NCI-H82 treated with DMSO at 0.1 percent for 48 hours (cell line): ENCODE measurements at regions not wholly inside any gene's neighbourhood (a gene's known extent, or its start where the extent isn't known, plus 50 kb on each side); places are given as distances from the start of the nearest gene placed in this dataset.
"Not testable (repeated sequence)": the region's sequence is repeated elsewhere in the genome, so short reads cannot be mapped to it uniquely, and the experiment has no call there.

ENCODE experiments used
- DNase-seq: peaks from one replicate; lab custom pipeline; 2025; ENCODE audit not compliant: unreplicated experiment; lab: John Stamatoyannopoulos, UW

DNA sequence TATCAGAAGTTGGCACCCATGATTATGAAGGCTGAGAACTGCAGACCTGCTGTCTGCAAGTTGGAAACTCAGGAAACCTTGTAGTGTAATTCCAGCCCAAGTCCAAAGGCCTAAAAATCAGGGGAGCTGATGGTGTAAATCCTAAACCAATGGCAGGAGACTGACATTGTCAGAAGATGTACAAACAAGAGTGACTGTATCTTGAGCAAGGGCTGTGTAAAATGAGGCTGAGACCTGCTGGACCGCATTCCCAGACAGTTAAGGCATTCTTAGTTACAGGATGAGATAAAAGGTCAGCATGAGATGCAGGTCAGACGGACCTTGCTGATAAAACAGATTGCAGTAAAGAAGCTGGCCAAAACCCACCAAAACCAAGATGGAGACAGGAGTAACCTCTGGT is 147.7 kb downstream of the COG6 start:
- DNase-seq, result no peak

DNA sequence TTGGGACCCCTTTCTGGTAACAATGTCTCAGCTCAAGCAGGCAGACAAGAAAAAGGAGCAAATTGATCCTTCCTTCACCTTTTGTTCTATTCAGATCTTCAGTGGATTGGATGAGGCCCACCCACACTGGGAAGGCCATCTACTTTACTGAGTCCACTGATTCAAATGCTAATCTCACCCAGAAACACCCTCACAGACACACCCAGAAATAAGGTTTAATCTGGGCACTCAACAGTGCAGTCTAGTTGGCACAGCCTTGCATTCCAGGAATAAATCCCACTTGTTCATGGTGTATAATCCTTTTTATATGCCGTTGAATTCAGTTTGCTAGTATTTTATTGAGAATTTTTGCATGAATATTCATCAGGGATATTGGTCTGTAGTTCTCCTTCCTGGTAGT is 148.4 kb downstream of the COG6 start:
- DNase-seq, result no peak

DNA sequence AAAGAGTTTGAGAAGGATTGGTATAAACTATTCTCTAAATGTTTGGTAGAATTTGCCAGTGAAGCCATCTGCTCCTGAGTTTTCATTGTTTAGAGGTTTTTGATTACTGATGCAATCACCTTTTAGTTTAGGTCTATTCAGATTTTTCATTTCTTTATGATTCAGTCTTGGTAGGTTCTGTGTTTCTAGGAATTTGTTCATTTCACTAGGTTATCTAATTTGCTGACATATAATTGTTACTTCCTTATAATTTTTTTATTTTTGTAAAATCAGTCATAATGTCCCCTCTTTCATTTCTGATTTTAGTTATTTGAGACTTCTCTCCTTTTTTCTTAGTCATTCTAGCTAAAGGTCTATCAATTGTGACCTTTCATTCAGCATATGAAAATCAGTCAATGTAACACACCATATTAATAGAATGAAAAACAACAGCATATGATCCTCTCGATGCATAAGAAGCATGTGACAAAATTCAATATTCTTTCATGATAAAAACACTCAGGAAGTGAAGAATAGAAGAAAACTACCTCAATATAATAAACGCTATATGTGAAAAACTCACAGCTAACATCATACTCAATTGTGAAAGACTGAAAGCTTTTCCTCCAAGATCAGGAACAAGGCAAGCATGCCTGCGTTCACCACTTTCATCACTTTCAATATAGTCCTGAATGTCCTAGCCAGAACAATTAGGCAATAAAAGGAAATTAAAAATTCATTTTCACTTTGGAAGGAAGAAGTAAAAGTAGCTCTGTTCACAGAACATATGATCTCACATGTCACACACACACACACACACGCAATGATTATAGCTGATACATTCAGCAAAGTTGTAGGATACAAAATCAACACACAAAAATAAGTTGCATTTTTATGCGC is 149.1 kb downstream of the COG6 start:
- no peak for DNase-seq

- DNase-seq, result no peak
These were observed 154.0 kb downstream of the COG6 start for GRCh38 chr13:39809466-39809865.

- no peak for DNase-seq
These were observed 154.8 kb downstream of the COG6 start for GRCh38 chr13:39810091-39810877.

GRCh38 chr13:39811051-39811450 is 155.6 kb downstream of the COG6 start:
- no peak for DNase-seq

DNA sequence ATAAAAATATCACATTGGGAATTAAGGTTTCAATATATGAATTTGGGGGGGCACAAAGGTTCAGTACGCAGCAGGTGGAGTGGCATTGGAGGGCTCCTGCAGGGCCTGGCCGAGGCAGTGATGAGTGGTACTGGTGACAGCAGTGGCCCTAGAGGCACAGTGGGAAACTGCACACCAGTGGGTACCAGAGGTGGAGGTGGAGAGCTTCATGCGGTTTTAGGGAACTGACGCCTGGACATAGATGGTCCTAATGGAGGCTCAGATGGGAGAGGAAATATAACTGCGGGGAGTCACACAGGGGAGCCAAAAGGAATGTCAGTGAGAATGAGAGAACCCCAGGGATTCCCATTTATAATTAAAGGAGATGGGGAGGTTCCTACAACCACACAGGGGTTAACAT is 156.2 kb downstream of the COG6 start:
- no peak for DNase-seq

GRCh38 chr13:39815345-39816111 is 160.1 kb downstream of the COG6 start:
- no peak for DNase-seq

- DNase-seq, result no peak
These were observed 161.5 kb downstream of the COG6 start for GRCh38 chr13:39816936-39817335.

DNA sequence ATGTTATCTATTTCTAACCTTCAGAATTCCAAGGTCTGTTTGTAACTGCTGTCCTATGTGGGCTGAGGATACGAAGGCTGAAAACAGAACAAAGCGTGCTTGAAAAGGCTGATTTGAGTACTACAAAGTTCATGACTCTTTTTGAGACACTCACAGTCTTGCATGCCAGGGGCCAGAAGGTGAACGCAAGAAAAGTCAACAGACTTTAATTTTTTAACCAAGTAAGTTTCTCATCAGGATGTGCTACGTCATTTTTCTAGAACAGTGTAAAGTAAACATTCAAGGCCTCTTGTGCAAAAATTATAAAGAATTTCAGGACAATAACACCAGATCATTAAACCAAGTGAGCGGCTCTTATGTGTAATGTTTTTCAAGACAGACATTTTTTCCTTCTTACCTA is 163.5 kb downstream of the COG6 start:
- no peak for DNase-seq

- DNase-seq, result peak; percentile 75
These were observed 165.1 kb downstream of the COG6 start for GRCh38 chr13:39820606-39821005.

DNA sequence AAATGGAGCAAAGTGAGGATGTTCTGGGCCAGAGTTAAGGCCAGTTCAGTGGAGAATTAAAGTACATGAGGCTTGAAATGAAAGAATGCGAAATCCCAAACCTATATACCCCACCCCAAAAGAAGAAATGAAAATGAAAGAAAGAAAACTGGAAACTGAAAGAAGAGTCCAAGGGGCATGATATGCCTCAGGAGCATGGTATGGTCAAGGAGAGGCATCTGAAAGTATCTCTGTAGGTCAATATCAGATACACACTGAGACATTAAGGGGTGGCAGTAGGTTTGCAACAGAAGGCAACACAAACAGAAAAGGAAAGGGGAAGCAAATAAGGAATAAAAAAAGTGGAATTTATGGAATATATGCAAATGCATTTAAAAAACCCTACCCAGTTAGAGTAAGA is 166.5 kb downstream of the COG6 start:
- no peak for DNase-seq

DNA sequence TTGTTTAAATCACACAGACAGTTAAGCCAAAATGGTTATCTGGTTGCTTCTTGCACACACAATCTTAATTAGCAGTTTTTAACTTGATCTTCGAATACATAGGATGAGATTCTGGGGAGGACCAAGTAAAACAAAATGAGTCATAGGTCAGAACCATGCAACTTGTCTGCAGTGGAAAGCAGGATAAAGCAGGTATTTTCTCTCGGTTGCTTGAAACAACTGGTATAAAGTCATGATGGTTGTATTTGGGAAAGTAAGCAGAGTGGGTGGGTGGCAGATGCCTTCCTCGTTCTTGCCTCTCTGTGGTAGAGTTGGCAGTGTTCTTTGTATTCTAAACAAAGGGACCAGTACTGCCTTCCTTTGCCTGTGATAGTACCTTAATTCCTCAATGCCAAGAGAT is 167.0 kb downstream of the COG6 start:
- no peak for DNase-seq

DNA sequence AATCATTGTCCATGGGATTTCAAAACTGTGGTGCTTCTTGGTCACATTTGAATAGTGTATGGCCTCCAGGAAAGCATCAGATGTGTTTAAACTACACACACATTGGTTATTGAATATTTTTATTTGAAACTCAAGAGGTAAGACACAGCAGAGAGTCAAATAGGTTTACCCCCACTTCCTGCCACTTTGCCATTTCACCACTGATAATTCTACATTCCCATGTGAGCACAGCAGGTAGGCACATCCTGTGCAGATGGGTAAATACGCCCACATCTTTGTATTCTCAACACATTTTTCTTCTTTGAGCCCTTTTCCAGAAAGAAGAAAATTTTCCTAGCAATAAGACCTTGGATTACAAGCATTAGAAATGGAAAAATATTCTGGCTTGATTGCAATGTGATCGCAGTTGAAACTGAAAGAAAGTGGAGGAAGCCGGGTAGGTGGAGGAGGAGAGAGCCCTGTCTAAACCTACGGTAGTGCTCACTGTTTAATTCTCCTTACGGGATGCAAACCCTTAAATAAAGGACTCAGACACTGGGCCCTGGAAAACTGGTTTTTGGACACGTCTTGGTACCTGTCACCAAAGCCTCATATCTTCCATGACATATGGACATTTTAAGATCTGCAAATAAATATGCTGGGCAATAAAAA is 167.7 kb downstream of the COG6 start:
- DNase-seq, result no peak

DNA sequence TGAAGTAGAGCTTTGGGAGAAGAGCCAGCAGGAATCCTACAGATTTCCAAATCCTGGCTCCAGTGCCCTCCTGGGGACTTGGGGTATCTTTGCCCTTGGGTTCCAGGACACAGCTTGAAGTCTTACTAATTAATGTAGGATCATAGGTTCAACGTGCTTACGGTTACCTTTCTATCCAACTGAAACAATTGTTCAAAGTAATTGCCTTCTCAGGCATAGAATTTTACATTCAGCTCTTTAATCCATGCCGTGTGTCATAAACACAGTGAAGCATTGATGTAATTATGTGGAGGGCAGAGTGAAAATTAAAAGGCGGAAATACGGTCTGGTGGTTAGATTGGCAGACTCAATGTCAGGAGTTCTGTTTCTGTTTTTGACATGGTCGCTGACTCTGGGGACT is 170.4 kb downstream of the COG6 start:
- DNase-seq, result no peak

DNA sequence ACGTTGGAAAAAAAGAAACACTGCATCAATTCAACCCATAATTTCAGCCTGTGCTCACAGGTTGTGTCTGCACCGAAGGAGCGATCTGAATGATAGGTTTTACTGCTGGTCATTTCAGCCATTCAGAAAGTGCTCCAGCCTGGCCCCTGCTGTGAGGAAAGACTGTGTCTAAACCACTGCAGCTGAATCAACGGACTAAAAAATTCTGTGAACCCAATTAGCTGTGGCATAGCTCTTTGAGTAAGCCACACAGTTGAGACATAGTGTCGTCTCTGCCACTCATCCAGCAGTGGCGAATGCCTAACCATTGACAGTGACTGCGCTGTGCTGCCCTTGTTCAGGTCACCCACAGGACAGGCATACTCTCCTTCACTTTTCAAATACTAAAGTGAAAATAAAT is 179.8 kb downstream of the COG6 start:
- no peak for DNase-seq

- DNase-seq, result no peak
These were observed 180.6 kb downstream of the COG6 start for GRCh38 chr13:39836038-39836437.

- not testable (repeated sequence) for DNase-seq
These were observed 182.4 kb downstream of the COG6 start for GRCh38 chr13:39837866-39838265.

- no peak for DNase-seq
These were observed 184.7 kb downstream of the COG6 start for GRCh38 chr13:39840201-39840600.

DNA sequence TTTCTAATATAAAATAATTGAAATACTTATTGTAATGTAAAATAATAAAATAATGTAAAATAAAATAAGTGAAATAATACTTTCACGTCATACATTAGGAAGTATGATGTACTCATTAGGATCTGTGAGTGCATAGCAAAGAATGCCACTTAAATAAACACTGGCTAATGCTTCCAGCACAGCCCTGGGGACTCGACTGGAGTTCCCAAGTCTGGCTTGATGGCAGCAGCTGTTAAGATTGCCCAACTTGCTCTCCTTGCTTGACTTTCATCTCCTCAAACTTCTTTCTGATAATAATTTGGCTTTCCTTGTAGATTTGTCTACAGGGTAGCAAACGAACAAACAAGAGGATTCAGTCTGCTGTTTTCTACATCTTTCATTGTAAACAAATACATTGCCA is 191.9 kb downstream of the COG6 start:
- no peak for DNase-seq

DNA sequence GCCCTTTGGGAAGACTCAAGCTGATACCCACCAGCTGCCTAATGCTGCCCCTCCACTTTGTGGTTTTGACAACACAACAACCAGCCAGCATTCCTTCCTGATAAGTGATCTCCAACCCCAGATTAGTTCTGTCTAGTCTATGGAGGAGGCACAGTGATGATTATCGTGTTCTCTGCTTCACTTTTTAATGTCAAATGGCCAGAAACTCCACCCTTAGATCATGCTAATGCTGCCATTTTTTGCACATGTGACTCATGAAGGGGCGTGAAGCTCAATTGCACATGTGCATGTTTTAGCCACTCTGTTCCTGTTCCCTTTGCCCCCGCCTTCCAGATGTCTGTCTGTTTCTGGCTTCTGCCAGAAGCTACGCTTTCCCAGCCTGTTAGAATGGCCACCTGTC is 199.8 kb downstream of the COG6 start:
- no peak for DNase-seq
